ENCODE measurements at regions not wholly inside any gene's neighbourhood (a gene's known extent, or its start where the extent isn't known, plus 50 kb on each side); places are given as distances from the start of the nearest gene placed in this dataset.

- no peak for DNase-seq (ENCODE audit: low read depth, low spot score)
Measured at GRCh38 chr2:163541943-163542342, 193.9 kb downstream of the FIGN start.

GRCh38 chr2:163541495-163541894 is 194.3 kb downstream of the FIGN start:
- no peak for DNase-seq (ENCODE audit: low read depth, low spot score)

DNA sequence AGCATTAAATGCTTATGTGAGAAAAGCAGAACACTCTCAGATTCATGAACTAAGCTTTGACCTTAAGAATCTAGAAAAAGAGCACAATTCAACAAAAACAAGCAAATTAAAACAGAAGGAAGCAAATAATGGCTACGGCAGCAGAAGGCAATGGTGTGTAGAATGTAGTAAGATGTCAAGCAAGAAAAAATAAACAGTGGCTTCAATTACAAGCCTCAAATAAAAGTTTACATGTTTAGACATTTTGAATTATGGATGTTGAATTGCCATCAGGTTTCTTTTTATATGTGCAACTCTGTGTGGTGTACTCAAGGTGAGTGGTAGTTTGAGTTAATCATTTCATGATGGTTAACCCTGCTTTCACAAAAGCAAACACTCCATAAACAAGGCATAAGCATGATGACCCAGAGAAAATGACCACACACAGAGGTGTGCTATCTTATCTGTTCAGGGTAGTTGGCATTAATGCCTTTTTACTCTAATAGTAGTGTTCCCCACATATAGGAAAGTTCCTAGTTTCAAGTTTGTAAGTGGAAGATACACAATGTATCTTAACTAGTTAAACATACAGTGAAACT is 207.1 kb downstream of the FIGN start:
- DNase-seq (ENCODE audit: low read depth, low spot score), result no peak

DNA sequence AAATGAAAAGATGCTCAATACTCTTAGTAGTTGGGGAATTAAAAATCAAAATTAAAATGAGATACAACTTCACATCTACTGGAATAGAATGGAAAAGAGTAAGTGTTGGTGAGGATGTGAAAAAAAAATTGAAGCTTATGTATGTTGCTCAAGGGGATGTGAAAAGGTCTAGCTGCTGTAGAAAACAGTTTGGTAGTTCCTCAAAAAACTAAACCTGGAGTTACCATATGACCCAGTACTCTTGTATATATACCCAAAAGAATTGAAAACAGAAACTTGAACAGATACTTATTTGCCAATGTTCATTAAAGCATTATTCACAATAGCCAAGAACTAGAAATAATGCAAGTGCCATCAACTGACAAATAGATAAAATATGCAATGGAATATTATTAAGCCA is 208.4 kb downstream of the FIGN start:
- no peak for DNase-seq (ENCODE audit: low read depth, low spot score)

DNA sequence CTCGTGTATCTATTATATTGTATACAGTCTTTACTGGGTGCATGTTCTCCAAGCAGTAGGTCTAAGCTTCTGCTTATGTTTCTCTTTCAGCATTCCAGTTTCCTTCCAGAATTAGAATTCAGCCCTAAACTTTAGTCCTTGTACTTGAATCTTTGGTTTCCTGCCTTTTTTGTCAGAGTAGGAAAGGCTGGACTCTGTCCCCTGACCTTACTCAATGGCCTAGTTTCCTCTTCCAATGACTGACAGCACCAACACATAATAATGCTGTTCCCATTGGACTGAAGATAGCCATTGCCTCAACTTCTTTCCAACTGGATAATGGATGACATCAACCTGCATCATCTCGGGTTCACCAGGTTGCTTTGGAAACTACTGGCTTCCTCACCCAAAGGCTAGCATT is 217.0 kb downstream of the FIGN start:
- DNase-seq (ENCODE audit: low read depth, low spot score), result no peak

- no peak for DNase-seq (ENCODE audit: low read depth, low spot score)
Measured at GRCh38 chr2:163515836-163516235, 220.0 kb downstream of the FIGN start.

- no peak for DNase-seq (ENCODE audit: low read depth, low spot score)
Measured at GRCh38 chr2:163505281-163505680, 230.5 kb downstream of the FIGN start.

DNA sequence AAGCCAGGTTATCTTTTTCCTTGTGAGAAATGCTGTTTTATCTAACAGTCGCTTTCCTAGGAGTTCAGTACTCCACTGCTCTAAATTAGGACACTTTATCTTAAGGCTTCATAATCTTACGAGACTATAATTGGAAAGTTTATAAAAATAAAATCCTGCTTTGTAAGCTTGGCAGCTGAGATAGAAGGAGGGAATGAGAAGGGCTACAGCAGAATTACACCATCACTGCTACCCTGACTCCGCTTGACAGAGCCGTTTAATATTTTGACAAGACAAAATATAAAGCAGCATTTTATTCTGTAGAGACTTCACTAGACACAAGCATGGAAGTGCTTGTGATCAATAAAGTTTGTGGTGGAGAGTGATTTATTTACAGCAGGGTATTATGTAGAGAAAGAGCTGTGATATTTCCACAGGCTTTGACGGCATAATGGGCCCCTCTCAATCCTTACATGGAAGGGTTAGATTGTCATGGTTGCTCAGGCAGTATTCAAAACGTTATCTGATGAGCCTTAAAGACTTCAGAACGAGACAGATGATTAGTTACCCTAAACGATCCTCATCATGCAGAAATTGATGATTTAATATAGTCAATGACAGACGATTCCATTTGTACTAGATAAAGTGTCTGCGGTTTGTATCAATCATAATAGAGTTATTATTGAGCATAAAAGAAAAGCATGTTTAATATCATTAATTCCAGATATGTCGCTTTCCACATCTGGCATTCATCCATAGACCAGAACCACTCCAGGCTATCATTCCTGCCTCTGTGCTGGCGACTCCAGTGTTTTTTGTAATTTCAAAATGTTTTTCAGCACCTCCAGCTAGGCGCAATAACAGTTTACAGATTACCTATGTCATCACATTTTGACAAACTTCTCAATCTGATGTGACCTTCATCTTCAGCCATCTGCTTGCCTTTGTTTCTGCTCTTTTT is 242.2 kb downstream of the FIGN start:
- no peak for DNase-seq (ENCODE audit: low read depth, low spot score)

DNA sequence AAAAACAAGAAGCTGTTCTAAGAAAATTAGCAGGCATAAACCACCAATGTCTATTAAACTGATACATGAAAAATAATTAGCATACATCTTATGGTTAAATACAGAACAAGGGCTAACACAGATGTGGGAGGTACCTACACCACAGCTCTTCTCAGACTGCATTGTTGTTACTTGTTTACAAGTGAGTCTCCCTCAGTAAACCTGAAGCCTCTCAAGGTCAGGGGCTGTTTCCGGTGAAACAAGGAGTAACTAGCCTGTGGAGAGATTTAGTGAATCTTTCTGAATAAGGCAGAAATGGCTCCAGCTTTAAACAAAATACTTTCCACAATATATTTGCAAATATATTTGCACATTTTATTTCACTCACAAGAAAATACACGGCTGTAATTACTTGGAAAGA is 244.0 kb downstream of the FIGN start:
- DNase-seq (ENCODE audit: low read depth, low spot score), result no peak

GRCh38 chr2:163490281-163490680 is 245.5 kb downstream of the FIGN start:
- no peak for DNase-seq (ENCODE audit: low read depth, low spot score)

DNA sequence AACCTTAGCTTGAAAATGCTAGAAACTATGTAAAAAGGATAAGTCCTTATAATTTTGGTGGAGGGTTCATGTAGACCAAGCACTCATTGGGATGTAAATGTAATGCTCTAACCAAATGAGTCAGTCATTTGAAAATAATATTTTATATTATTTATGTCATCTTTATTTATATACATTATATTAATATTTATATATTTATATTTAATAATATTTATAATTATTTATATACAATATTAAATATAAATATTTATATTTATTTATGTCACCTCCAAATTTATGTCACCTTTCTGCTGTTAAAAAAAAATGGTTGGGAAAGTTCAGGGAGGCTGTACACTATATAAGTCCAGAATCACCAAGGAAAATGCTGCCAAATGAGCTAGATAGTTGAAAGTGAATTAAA is 254.3 kb downstream of the FIGN start:
- DNase-seq (ENCODE audit: low read depth, low spot score), result no peak

DNA sequence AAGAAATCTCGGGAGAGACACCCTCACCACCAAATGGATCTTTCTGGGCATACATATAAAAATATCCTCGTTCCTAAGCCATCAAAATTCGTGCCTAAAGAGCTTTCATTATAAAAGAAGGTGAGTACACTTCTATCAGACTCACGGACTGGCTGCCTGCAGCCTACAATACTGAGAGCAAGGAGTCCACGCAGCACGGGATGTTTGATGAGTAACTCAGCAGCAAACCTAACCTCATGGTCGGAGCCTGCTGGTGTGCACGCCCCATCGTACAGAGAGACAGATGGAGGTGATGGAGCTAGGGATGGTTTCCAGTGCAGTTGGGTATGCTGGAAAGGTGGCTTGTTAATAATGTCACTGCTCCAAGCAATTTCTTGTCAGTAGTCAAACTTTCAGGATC is 256.2 kb downstream of the FIGN start:
- no peak for DNase-seq (ENCODE audit: low read depth, low spot score)

GRCh38 chr2:163475815-163476214 is 260.0 kb downstream of the FIGN start:
- DNase-seq (ENCODE audit: low read depth, low spot score), result peak; percentile 33

GRCh38 chr2:163474889-163475288 is 260.9 kb downstream of the FIGN start:
- no peak for DNase-seq (ENCODE audit: low read depth, low spot score)

DNA sequence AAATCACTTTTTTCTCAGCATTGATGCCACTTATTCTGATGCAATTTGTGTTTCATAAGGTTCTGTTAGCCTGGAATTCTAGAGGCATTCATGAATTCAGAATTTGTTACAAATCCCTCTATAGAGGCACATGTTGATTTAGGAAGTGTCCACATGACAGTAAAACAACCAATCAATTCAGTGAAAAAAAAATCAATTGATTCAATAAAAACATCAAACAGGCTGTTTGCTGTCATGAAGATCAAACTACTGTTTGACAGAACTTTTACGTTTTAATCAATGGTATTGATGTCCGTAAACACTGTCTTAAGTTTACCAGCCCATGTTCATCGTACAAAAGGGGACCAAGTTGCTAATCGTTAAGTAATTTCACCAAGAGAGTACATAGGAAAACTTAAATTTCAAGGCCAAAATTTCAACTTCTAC is 261.5 kb downstream of the FIGN start:
- no peak for DNase-seq (ENCODE audit: low read depth, low spot score)

DNA sequence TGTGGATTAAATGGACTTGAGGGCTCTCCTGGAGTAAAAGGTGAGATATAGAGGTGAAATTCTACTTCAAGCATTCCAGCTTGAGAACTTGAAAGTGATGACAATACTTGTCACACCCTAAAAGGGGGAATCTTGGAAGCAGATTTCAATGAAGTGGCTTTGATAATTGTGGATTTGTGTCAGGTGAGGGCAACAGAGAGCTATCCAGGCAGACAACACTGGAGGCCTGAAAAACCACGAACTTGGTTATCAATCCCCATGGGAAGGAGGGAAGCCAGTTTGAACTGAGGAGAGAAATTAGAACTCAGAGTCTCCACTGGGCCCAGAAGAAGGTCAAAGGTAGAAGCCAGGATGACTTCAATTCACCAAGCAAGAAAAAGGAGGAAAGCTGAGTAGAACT is 263.9 kb downstream of the FIGN start:
- DNase-seq (ENCODE audit: low read depth, low spot score), result peak; percentile 24

DNA sequence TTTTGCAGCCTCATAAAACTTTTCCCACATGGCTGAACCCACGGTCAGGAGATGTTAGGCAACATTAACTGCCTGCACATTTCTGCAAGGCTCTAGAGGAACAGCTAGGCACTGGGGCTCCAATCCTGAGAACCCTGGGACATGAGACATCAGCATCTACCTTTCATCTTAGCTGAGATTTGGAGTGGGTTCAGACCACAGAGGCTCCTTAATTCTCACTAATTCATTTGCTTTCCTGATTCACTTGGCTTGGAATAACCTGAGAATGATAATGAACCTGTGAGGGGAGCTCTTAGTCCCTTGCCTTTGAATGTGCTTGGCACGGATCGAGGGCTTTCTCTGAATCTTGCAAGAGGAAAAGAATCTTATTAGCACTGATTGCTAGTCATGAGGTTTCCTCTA is 266.2 kb downstream of the FIGN start:
- no peak for DNase-seq (ENCODE audit: low read depth, low spot score)

DNA sequence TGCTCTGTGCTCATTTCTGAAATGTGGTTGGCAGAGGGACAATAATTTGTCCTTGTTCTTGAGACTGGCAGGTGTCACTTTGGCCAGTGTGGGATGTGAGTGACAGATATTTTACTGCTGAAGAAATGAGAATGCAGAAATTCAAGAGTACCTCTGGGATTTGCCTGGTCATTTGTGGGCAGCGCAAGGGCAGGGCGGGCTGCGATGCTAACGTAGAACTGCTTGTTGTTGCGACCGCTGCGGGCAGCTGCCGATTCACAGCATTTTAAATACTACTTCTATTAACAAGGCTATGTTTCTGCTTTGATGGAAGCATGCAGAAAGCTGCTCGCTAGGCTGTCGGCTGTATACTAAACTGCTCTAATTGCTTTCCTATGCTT is 268.6 kb downstream of the FIGN start:
- DNase-seq (ENCODE audit: low read depth, low spot score), result no peak

- no peak for DNase-seq (ENCODE audit: low read depth, low spot score)
Measured at GRCh38 chr2:163466331-163467250, 269.2 kb downstream of the FIGN start.

- DNase-seq (ENCODE audit: low read depth, low spot score), result no peak
Measured at GRCh38 chr2:163465440-163465839, 270.4 kb downstream of the FIGN start.

GRCh38 chr2:163463411-163463810 is 272.4 kb downstream of the FIGN start:
- no peak for DNase-seq (ENCODE audit: low read depth, low spot score)

- no peak for DNase-seq (ENCODE audit: low read depth, low spot score)
Measured at GRCh38 chr2:163462993-163463392, 272.8 kb downstream of the FIGN start.
